GM23248 (cell line): ENCODE measurements at regions not wholly inside any gene's neighbourhood (a gene's known extent, or its start where the extent isn't known, plus 50 kb on each side); places are given as distances from the start of the nearest gene placed in this dataset.

Source experiments
- DNase-seq: peaks from one replicate; pipeline ENCODE4 v3.0.0-alpha.2; 2015
- H2AFZ ChIP-seq: fragments of 200-600 bp; sonication (generic); 2 replicates; pipeline ENCODE4 v1.6.1; 2016; ENCODE audit warnings: antibody characterized with exemption
- H3F3A ChIP-seq: fragments of 200-600 bp; sonication (generic); 2 replicates; pipeline ENCODE4 v1.6.1; 2016; ENCODE audit warnings: mild to moderate bottlenecking, antibody characterized with exemption, mixed run types; ENCODE audit not compliant: insufficient read depth
- H3K27ac ChIP-seq: fragments of 200-600 bp; sonication (generic); 2 replicates; pipeline ENCODE4 v1.5.1; 2016; ENCODE audit warnings: mild to moderate bottlenecking
- H3K27me3 ChIP-seq: fragments of 200-600 bp; sonication (generic); replicated peaks from 2 replicates; pipeline ENCODE4 v1.6.1; 2016; ENCODE audit warnings: mild to moderate bottlenecking; ENCODE audit not compliant: insufficient read depth
- H3K36me3 ChIP-seq: fragments of 200-600 bp; sonication (generic); 2 replicates; pipeline ENCODE4 v1.6.1; 2016; ENCODE audit warnings: low read depth, mild to moderate bottlenecking
- H3K4me1 ChIP-seq: fragments of 200-600 bp; sonication (generic); 2 replicates; pipeline ENCODE4 v1.6.1; 2016; ENCODE audit warnings: mild to moderate bottlenecking; ENCODE audit not compliant: insufficient read depth
- H3K4me2 ChIP-seq: fragments of 200-600 bp; sonication (generic); one replicate; pipeline ENCODE4 v1.6.1; 2016; ENCODE audit warnings: mild to moderate bottlenecking; ENCODE audit not compliant: unreplicated experiment
- H3K4me3 ChIP-seq: fragments of 200-600 bp; sonication (generic); 2 replicates; pipeline ENCODE4 v1.5.1; 2016; ENCODE audit warnings: mild to moderate bottlenecking
- H3K79me2 ChIP-seq: fragments of 200-600 bp; sonication (generic); 2 replicates; pipeline ENCODE4 v1.6.1; 2016; ENCODE audit warnings: mild to moderate bottlenecking; ENCODE audit not compliant: insufficient read depth
- H3K9ac ChIP-seq: fragments of 200-600 bp; sonication (generic); 2 replicates; pipeline ENCODE4 v1.6.1; 2016; ENCODE audit warnings: mild to moderate bottlenecking
- H3K9me2 ChIP-seq: fragments of 200-600 bp; sonication (generic); 2 replicates; pipeline ENCODE4 v1.6.1; 2016; ENCODE audit warnings: mixed run types, mild to moderate bottlenecking, moderate library complexity; ENCODE audit not compliant: insufficient read depth
- H3K9me3 ChIP-seq: fragments of 200-600 bp; sonication (generic); one replicate; pipeline ENCODE4 v1.6.1; 2017; ENCODE audit warnings: low read depth
- H4K20me1 ChIP-seq: fragments of 200-600 bp; sonication (generic); 2 replicates; pipeline ENCODE4 v1.6.0; 2016; ENCODE audit not compliant: insufficient read depth
- EZH2 ChIP-seq: fragments of 200-600 bp; sonication (generic); IDR thresholded peaks from 2 replicates; pipeline ENCODE4 v1.6.1; 2018; ENCODE audit warnings: antibody characterized with exemption, mild to moderate bottlenecking; ENCODE audit not compliant: insufficient read depth, poor library complexity, severe bottlenecking
- EZH2phosphoT487 ChIP-seq: fragments of 200-600 bp; sonication (generic); IDR thresholded peaks from 2 replicates; pipeline ENCODE4 v1.6.1; 2018; ENCODE audit warnings: antibody characterized with exemption, moderate library complexity, mild to moderate bottlenecking, low read depth; ENCODE audit not compliant: insufficient read depth
- WGBS, 2 experiments: methylation state at CpG; one replicate each; pipeline ENCODE4 v1.1.6; 2015 to 2017; ENCODE audit warnings: low lambda C conversion rate in 2 of 2, low coverage in 1 of 2; ENCODE audit errors: missing lambda C conversion rate in 2 of 2; 5-methylcytosine and 5-hydroxymethylcytosine counted together
- in situ Hi-C: fragments of 300-500 bp; cut with MboI; formaldehyde crosslinking; loops from 2 replicates; pipeline ENCODE4 v1.15.0; 2020

GRCh38 chr5:29879401-29879800 lies 1314.1 kb upstream of the CDH6 start:
- Histone ChIP-seq H3K9me3 (no peaks in the 10 kb centered on the region), H3K4me3 (no peak overlapping the region)
- 14 to 20% methylated on average over 6 of the region's 6 CpGs for WGBS, 2 experiments

GRCh38 chr5:29878599-29878998 lies 1314.9 kb upstream of the CDH6 start:
- Histone ChIP-seq H3F3A (no peaks in the 10 kb centered on the region), H3K9me2 (no peaks in the 10 kb centered on the region), H3K9me3 (no peaks in the 10 kb centered on the region), H4K20me1 (no peaks in the 10 kb centered on the region), H3K27ac (no peak overlapping the region), H3K9ac (no peak overlapping the region), H3K79me2 (no peaks in the 10 kb centered on the region), H3K36me3 (no peaks in the 10 kb centered on the region), H3K27me3 (no peaks in the 10 kb centered on the region), H2AFZ (no peak overlapping the region), H3K4me1 (no peaks in the 10 kb centered on the region), H3K4me2 (no peak overlapping the region), H3K4me3 (no peak overlapping the region)
- in situ Hi-C loops, result no loop called here
- WGBS, 2 experiments, result 77 to 88% methylated on average over 2 of the region's 2 CpGs
- DNase-seq, result no peak
- TF ChIP-seq EZH2, result no peak
- no peak for TF ChIP-seq EZH2phosphoT487

More at GRCh38 chr5:29879401-29879800, 1314.1 kb upstream of the CDH6 start:
- H3K27ac ChIP-seq, result no peak overlapping the region
- H3K4me1 ChIP-seq, result no peaks in the 10 kb centered on the region
- TF ChIP-seq EZH2phosphoT487 (no peak), EZH2 (no peak)
- H4K20me1 ChIP-seq, result no peaks in the 10 kb centered on the region
- no peak for DNase-seq
- no peak overlapping the region for H3K9ac ChIP-seq
- H3F3A ChIP-seq, result no peaks in the 10 kb centered on the region
- no peaks in the 10 kb centered on the region for H3K79me2 ChIP-seq
- in situ Hi-C loops, result no loop called here
- H3K9me2 ChIP-seq, result no peaks in the 10 kb centered on the region
- no peak overlapping the region for H2AFZ ChIP-seq
- H3K4me2 ChIP-seq, result no peak overlapping the region
- H3K27me3 ChIP-seq, result no peaks in the 10 kb centered on the region
- no peaks in the 10 kb centered on the region for H3K36me3 ChIP-seq

- no peak overlapping the region for H3K9ac ChIP-seq
- H3K4me3 ChIP-seq, result no peak overlapping the region
- H3K9me3 ChIP-seq, result no peaks in the 10 kb centered on the region
- H3K4me2 ChIP-seq, result no peak overlapping the region
- H3K27ac ChIP-seq, result no peak overlapping the region
- no peaks in the 10 kb centered on the region for H4K20me1 ChIP-seq
- H3F3A ChIP-seq, result no peaks in the 10 kb centered on the region
- in situ Hi-C loops, result no loop called here
- WGBS, 2 experiments, result 13 to 17% methylated on average over 2 of the region's 2 CpGs
- H3K36me3 ChIP-seq, result no peaks in the 10 kb centered on the region
- H3K4me1 ChIP-seq, result no peaks in the 10 kb centered on the region
- no peaks in the 10 kb centered on the region for H3K9me2 ChIP-seq
- DNase-seq, result no peak
- TF ChIP-seq EZH2phosphoT487, result no peak
- no peak for TF ChIP-seq EZH2
- no peaks in the 10 kb centered on the region for H3K79me2 ChIP-seq
- no peak overlapping the region for H2AFZ ChIP-seq
- no peaks in the 10 kb centered on the region for H3K27me3 ChIP-seq
Observed at GRCh38 chr5:29867155-29867554, 1326.3 kb upstream of the CDH6 start.

- in situ Hi-C loops, result no loop called here
- no peak for DNase-seq
- no peaks in the 10 kb centered on the region for H3K9me3 ChIP-seq
- H3K36me3 ChIP-seq, result no peaks in the 10 kb centered on the region
- no peak overlapping the region for H2AFZ ChIP-seq
- no peaks in the 10 kb centered on the region for H3K9me2 ChIP-seq
- 4 to 5% methylated on average over 2 of the region's 2 CpGs for WGBS, 2 experiments
- no peaks in the 10 kb centered on the region for H3F3A ChIP-seq
- TF ChIP-seq EZH2 (no peak), EZH2phosphoT487 (no peak)
- no peaks in the 10 kb centered on the region for H3K4me1 ChIP-seq
- H3K27ac ChIP-seq, result no peak overlapping the region
- H4K20me1 ChIP-seq, result no peaks in the 10 kb centered on the region
- no peak overlapping the region for H3K9ac ChIP-seq
- no peak overlapping the region for H3K4me2 ChIP-seq
- H3K4me3 ChIP-seq, result no peak overlapping the region
- H3K27me3 ChIP-seq, result no peaks in the 10 kb centered on the region
- H3K79me2 ChIP-seq, result no peaks in the 10 kb centered on the region
Observed at GRCh38 chr5:29853711-29854220, 1339.7 kb upstream of the CDH6 start.

GRCh38 chr5:29852329-29852728 lies 1341.2 kb upstream of the CDH6 start:
- Histone ChIP-seq H3K4me1 (no peaks in the 10 kb centered on the region), H3K79me2 (no peaks in the 10 kb centered on the region), H2AFZ (no peak overlapping the region), H3K9me2 (no peaks in the 10 kb centered on the region), H3K4me2 (no peak overlapping the region), H3K9me3 (peaks cover 4% of the 10 kb centered on the region), H3K27ac (no peak overlapping the region), H3F3A (no peaks in the 10 kb centered on the region), H3K36me3 (no peaks in the 10 kb centered on the region), H3K27me3 (no peaks in the 10 kb centered on the region), H3K9ac (no peak overlapping the region), H3K4me3 (no peak overlapping the region), H4K20me1 (no peaks in the 10 kb centered on the region)
- DNase-seq, result no peak
- 32 to 41% methylated on average over 2 of the region's 2 CpGs for WGBS, 2 experiments
- in situ Hi-C loops, result no loop called here
- TF ChIP-seq EZH2phosphoT487 (no peak), EZH2 (no peak)
